T-cell (primary cell): ENCODE measurements at regions not wholly inside any gene's neighbourhood (a gene's known extent, or its start where the extent isn't known, plus 50 kb on each side); places are given as distances from the start of the nearest gene placed in this dataset.
A peak's percentile ranks its signal among the peaks of the same experiment; 100 is the strongest.

Source experiments
- ATAC-seq, 4 experiments: fragments of 200-7000 bp in 3 of 4; fragments of 150-1000 bp in 1 of 4; cut with Tn5 transposase; replicated peaks in 1 of 4; 1 replicate in 3 of 4; 2 replicates in 1 of 4; pipeline ENCODE4 v1.10.0; 2021; ENCODE audit warnings: moderate library complexity in 3 of 4, mild to moderate bottlenecking in 2 of 4, moderate number of reproducible peaks in 1 of 4
- CTCF ChIA-PET, 2 donors: fragments of 300-600 bp; sonication (Branson Sonifier 250); formaldehyde crosslinking; loops; one replicate each; lab custom pipeline; 2022; ENCODE audit warnings: antibody characterized with exemption in 2 of 2; lab: Charles Lee
- POLR2A ChIA-PET, 2 donors: fragments of 300-600 bp; sonication (Branson Sonifier 250); formaldehyde crosslinking; loops; one replicate each; lab custom pipeline; 2022; ENCODE audit warnings: antibody characterized with exemption in 2 of 2; lab: Charles Lee
- DNase-seq, 35 experiments: peaks; one replicate each; pipeline versions ENCODE4 v3.0.0 to v3.0.0-alpha.2; 2013 to 2023
- H3K27ac ChIP-seq: one replicate; pipeline ENCODE4 v1.5.1; 2013; ENCODE audit warnings: low read length
- H3K27me3 ChIP-seq, 2 experiments: replicated peaks in 1 of 2; 1 replicate in 1 of 2; 2 replicates in 1 of 2; pipeline versions ENCODE4 v1.6.1 to v1.7.0; 2013; ENCODE audit warnings: low read length in 1 of 2, mixed read lengths in 1 of 2; ENCODE audit not compliant: control insufficient read depth in 2 of 2, insufficient read depth in 2 of 2; ENCODE audit errors: extremely low read depth in 1 of 2
- H3K36me3 ChIP-seq, 2 donors: 1 replicate in 1 of 2; 2 replicates in 1 of 2; pipeline versions ENCODE4 v1.6.1 to v1.7.0; 2013; ENCODE audit warnings: low read length in 1 of 2; ENCODE audit not compliant: control insufficient read depth in 2 of 2, insufficient read depth in 1 of 2; ENCODE audit errors: extremely low read depth in 1 of 2
- H3K4me1 ChIP-seq, 2 experiments: 1 replicate in 1 of 2; 2 replicates in 1 of 2; pipeline versions ENCODE4 v1.6.1 to v1.7.0; 2013; ENCODE audit warnings: low read length in 2 of 2, mixed read lengths in 1 of 2; ENCODE audit not compliant: insufficient read depth in 2 of 2, control insufficient read depth in 1 of 2; ENCODE audit errors: extremely low read depth in 1 of 2
- H3K4me3 ChIP-seq, 2 donors: 1 replicate in 1 of 2; 2 replicates in 1 of 2; pipeline versions ENCODE4 v1.5.1 to v1.7.0; 2013; ENCODE audit warnings: mild to moderate bottlenecking in 2 of 2, low read length in 1 of 2, moderate library complexity in 1 of 2; ENCODE audit not compliant: control insufficient read depth in 1 of 2; ENCODE audit errors: extremely low read depth in 1 of 2
- H3K9me3 ChIP-seq: 2 replicates; pipeline ENCODE4 v1.7.0; 2013
- H3K27ac Mint-ChIP-seq, 2 donors: one replicate each; pipeline ENCODE4 v1.8.0; 2020 to 2021; ENCODE audit warnings: mild to moderate bottlenecking in 2 of 2, mixed read lengths in 2 of 2
- H3K27me3 Mint-ChIP-seq, 2 donors: one replicate each; pipeline ENCODE4 v1.8.0; 2021 to 2022; ENCODE audit warnings: mixed read lengths in 2 of 2
- H3K36me3 Mint-ChIP-seq: one replicate; pipeline ENCODE4 v1.8.0; 2021; ENCODE audit warnings: mixed read lengths
- H3K4me1 Mint-ChIP-seq, 3 donors: one replicate each; pipeline ENCODE4 v1.8.0; 2020 to 2022; ENCODE audit warnings: mixed read lengths in 3 of 3, mild to moderate bottlenecking in 1 of 3
- H3K4me3 Mint-ChIP-seq, 3 donors: one replicate each; pipeline ENCODE4 v1.8.0; 2020 to 2022; ENCODE audit warnings: mild to moderate bottlenecking in 3 of 3, mixed read lengths in 3 of 3, moderate library complexity in 3 of 3
- H3K9me3 Mint-ChIP-seq, 3 donors: one replicate each; pipeline ENCODE4 v1.8.0; 2020 to 2022; ENCODE audit warnings: mixed read lengths in 3 of 3
- WGBS: methylation state at CpG from one replicate; pipeline ENCODE4 v1.1.5; 2013; ENCODE audit warnings: missing lambda C conversion rate; ENCODE audit not compliant: insufficient coverage; 5-methylcytosine and 5-hydroxymethylcytosine counted together

GRCh38 chr10:23694921-23695824 is 256.3 kb downstream of the OTUD1 start:
- H3K27ac ChIP-seq, result no peak overlapping the region
- ChIA-PET CTCF (no interaction called here), POLR2A (no interaction called here)
- no peak overlapping the region for H3K27ac Mint-ChIP-seq
- H3K36me3 Mint-ChIP-seq, result no peaks in the 10 kb centered on the region
- ATAC-seq (no peak), DNase-seq (no peak)
- peaks cover 32 to 48% of the 10 kb centered on the region in 2 donors for H3K27me3 Mint-ChIP-seq
- H3K4me3 Mint-ChIP-seq, result peak overlapping the region in 2 of 3 donors; percentile 14 to 62
- 4% methylated on average over 55 of the region's 63 CpGs for WGBS
- peaks cover 2 to 17% of the 10 kb centered on the region in 2 experiments for H3K4me1 ChIP-seq
- H3K9me3 ChIP-seq, result no peaks in the 10 kb centered on the region
- no peaks in the 10 kb centered on the region for H3K9me3 Mint-ChIP-seq
- peak overlapping the region in 1 of 2 donors; percentile 45 for H3K4me3 ChIP-seq
- H3K27me3 ChIP-seq, result peaks cover 17 to 32% of the 10 kb centered on the region in 2 experiments
- peaks cover under 1 to 30% (median 10%) of the 10 kb centered on the region in 3 donors for H3K4me1 Mint-ChIP-seq
- no peaks in the 10 kb centered on the region for H3K36me3 ChIP-seq

GRCh38 chr10:23695825-23696420 is 257.0 kb downstream of the OTUD1 start:
- peak overlapping the region in 1 of 3 donors; percentile 62 for H3K4me3 Mint-ChIP-seq
- CTCF ChIA-PET, result no interaction called here
- no peak overlapping the region for H3K27ac Mint-ChIP-seq
- DNase-seq, result no peak
- peaks cover 5 to 17% of the 10 kb centered on the region in 2 experiments for H3K4me1 ChIP-seq
- ATAC-seq, result no peak
- 9% methylated on average over 28 of the region's 36 CpGs for WGBS
- POLR2A ChIA-PET, result no interaction called here
- H3K27me3 Mint-ChIP-seq, result peaks cover 29 to 48% of the 10 kb centered on the region in 2 donors
- H3K9me3 Mint-ChIP-seq, result no peaks in the 10 kb centered on the region
- peaks cover 17 to 32% of the 10 kb centered on the region in 2 experiments for H3K27me3 ChIP-seq
- no peak overlapping the region for H3K4me3 ChIP-seq
- H3K9me3 ChIP-seq, result no peaks in the 10 kb centered on the region
- no peak overlapping the region for H3K27ac ChIP-seq
- H3K36me3 Mint-ChIP-seq, result no peaks in the 10 kb centered on the region
- peaks cover 7 to 30% (median 10%) of the 10 kb centered on the region in 3 donors for H3K4me1 Mint-ChIP-seq
- no peaks in the 10 kb centered on the region for H3K36me3 ChIP-seq

- no peaks in the 10 kb centered on the region for H3K36me3 Mint-ChIP-seq
- no peaks in the 10 kb centered on the region for H3K9me3 Mint-ChIP-seq
- H3K4me3 ChIP-seq, result no peak overlapping the region
- peaks cover 7 to 30% (median 10%) of the 10 kb centered on the region in 3 donors for H3K4me1 Mint-ChIP-seq
- ChIA-PET CTCF (no interaction called here), POLR2A (no interaction called here)
- ATAC-seq, result no peak
- no peak overlapping the region for H3K27ac ChIP-seq
- H3K36me3 ChIP-seq, result no peaks in the 10 kb centered on the region
- H3K27me3 ChIP-seq, result peaks cover 17 to 32% of the 10 kb centered on the region in 2 experiments
- no peak overlapping the region for H3K27ac Mint-ChIP-seq
- H3K27me3 Mint-ChIP-seq, result peaks cover 29 to 47% of the 10 kb centered on the region in 2 donors
- H3K9me3 ChIP-seq, result no peaks in the 10 kb centered on the region
- WGBS, result no CpG with 5 or more reads among the region's 3 CpGs
- H3K4me3 Mint-ChIP-seq, result peak overlapping the region in 1 of 3 donors; percentile 62
- no peak for DNase-seq
- peaks cover 5 to 17% of the 10 kb centered on the region in 2 experiments for H3K4me1 ChIP-seq
These were observed 257.6 kb downstream of the OTUD1 start for GRCh38 chr10:23696476-23696875.

DNA sequence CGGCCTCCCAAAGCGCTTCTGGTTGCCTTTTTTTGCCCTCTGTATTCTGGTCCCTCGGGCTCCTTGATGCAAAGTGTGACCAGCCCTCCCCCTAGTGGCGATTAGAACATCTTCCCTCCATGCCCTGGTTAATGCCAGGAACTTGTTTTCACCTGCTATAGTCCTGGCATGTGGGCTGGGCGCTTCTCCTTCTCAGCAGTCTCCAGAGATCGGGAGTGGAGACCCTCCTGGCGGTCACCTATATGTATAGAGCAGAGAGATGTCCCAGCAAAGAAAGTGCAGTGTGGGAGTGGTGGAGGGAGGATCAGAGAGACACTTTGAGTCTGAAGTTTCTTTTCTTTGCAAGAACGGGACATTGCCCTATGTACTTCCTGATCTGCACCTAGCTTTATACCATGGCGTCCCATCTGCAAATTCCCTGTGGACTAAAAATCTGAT is 264.1 kb downstream of the OTUD1 start:
- no peaks in the 10 kb centered on the region for H3K36me3 ChIP-seq
- peaks cover 21 to 30% of the 10 kb centered on the region in 2 donors for H3K27me3 Mint-ChIP-seq
- peak overlapping the region in 1 of 3 donors; percentile 14 for H3K4me3 Mint-ChIP-seq
- no peak overlapping the region for H3K27ac Mint-ChIP-seq
- DNase-seq, result peak in 33 of 35 experiments; percentile 12 to 73 (median 38)
- ChIA-PET POLR2A (no interaction called here), CTCF (interaction anchor here (0.6 to 1.4 kb wide), 2 partner anchors 388 to 389 kb away, joined by 3 to 4 read pairs; no protein-coding TSS in a partner anchor)
- H3K4me1 Mint-ChIP-seq, result peaks cover 0 to 13% (median 3%) of the 10 kb centered on the region in 3 donors
- H3K4me3 ChIP-seq, result no peak overlapping the region
- H3K4me1 ChIP-seq, result peaks cover 3 to 4% of the 10 kb centered on the region in 2 experiments
- peaks cover 2 to 9% of the 10 kb centered on the region in 2 experiments for H3K27me3 ChIP-seq
- 15% methylated on average over 5 of the region's 9 CpGs for WGBS
- H3K36me3 Mint-ChIP-seq, result no peaks in the 10 kb centered on the region
- peak in 3 of 4 experiments; percentile 56 to 73 (median 61) for ATAC-seq
- no peak overlapping the region for H3K27ac ChIP-seq
- H3K9me3 ChIP-seq, result peaks cover 4% of the 10 kb centered on the region
- no peaks in the 10 kb centered on the region for H3K9me3 Mint-ChIP-seq

DNA sequence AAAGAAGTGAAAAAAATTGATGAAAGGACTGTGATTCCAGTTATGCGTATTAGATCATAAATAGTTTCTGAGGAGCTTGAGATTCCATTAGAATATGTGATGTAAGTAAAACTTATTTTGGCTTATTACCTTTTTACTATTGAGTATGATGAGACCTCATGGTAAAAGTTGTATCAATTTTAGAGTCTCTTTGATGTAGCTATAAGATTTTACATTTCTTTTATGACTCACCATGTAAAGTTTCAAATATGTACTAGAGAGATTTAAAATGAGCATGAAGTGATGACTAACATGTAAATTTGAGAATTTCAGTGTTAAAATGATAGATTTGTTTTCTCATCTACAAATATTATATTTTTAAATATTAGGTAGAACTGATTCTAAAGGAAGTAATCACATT is 276.5 kb downstream of the OTUD1 start:
- no peak overlapping the region for H3K27ac Mint-ChIP-seq
- H3K4me1 Mint-ChIP-seq, result no peaks in the 10 kb centered on the region
- no peak overlapping the region for H3K4me3 Mint-ChIP-seq
- ChIA-PET CTCF (no interaction called here), POLR2A (interaction anchor here in 1 of 2 donors (0.5 kb wide), 1 partner anchor 1762 kb away, joined by 9 read pairs; no protein-coding TSS in a partner anchor)
- H3K27ac ChIP-seq, result no peak overlapping the region
- peaks cover 9 to 16% of the 10 kb centered on the region in 2 donors for H3K27me3 Mint-ChIP-seq
- no peaks in the 10 kb centered on the region for H3K4me1 ChIP-seq
- no CpG with 5 or more reads among the region's 1 CpG for WGBS
- DNase-seq (no peak), ATAC-seq (no peak)
- H3K4me3 ChIP-seq, result no peak overlapping the region
- H3K27me3 ChIP-seq, result peaks cover 2 to 3% of the 10 kb centered on the region in 2 experiments
- H3K9me3 ChIP-seq, result no peaks in the 10 kb centered on the region
- peaks cover 0 to 4% (median 0%) of the 10 kb centered on the region in 3 donors for H3K9me3 Mint-ChIP-seq
- H3K36me3 Mint-ChIP-seq, result no peaks in the 10 kb centered on the region
- no peaks in the 10 kb centered on the region for H3K36me3 ChIP-seq

GRCh38 chr10:23717913-23718312 is 279.0 kb downstream of the OTUD1 start:
- Histone ChIP-seq H3K36me3 (no peaks in the 10 kb centered on the region), H3K9me3 (no peaks in the 10 kb centered on the region), H3K27me3 (peaks cover 2 to 3% of the 10 kb centered on the region in 2 experiments), H3K4me3 (no peak overlapping the region), H3K4me1 (no peaks in the 10 kb centered on the region), H3K27ac (no peak overlapping the region)
- Mint-ChIP-seq H3K27ac (no peak overlapping the region), H3K4me3 (no peak overlapping the region), H3K9me3 (peaks cover 0 to 4% (median 0%) of the 10 kb centered on the region in 3 donors), H3K36me3 (no peaks in the 10 kb centered on the region), H3K27me3 (peaks cover 7 to 19% of the 10 kb centered on the region in 2 donors), H3K4me1 (no peaks in the 10 kb centered on the region)
- CTCF ChIA-PET, result no interaction called here
- no peak for ATAC-seq
- DNase-seq, result no peak
- WGBS, result no CpG with 5 or more reads among the region's 2 CpGs
- POLR2A ChIA-PET, result no interaction called here
